HG02852 (cell line): ENCODE measurements at regions not wholly inside any gene's neighbourhood (a gene's known extent, or its start where the extent isn't known, plus 50 kb on each side); places are given as distances from the start of the nearest gene placed in this dataset.

Experiments
- ATAC-seq: cut with Tn5 transposase; IDR thresholded peaks from one replicate; pipeline ENCODE4 v1.9.1; 2021; ENCODE audit warnings: mild to moderate bottlenecking, moderate library complexity; ENCODE audit not compliant: unreplicated experiment

DNA sequence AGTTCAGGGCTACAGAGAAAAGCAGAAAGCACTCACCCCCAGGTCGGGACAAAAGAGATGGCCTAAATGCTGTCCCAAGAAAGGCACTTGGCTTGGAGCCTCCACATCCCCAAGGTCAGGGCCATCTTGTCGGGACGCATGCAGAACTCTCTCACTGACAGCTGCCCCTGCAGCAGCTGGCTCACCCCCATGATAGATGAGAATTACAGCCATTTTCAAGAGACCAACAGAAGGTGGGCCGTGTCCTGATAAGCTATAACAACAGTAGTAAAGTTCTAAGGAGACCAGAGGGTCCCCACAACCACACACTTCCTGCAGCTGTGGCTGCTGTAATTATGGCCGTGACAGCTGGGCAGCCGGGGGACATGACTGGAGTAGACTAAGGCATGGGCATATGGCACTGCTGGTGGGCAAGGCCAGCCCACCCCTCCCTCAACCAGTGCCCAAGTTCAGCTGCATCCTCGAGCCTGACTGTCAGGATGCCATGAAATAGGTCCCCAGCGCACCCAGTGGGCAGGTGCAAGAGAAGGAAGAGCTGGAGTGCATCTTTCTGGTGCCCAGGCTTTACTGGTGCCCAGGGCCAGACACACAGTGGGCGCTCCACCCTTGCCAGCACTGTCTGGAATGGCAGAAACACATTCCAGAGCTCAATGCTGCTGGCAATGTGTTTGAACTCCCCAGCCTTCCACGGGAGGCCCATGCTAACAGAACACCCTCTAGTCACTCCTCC is 436.7 kb upstream of the ZNF507 start:
- no peak for ATAC-seq

DNA sequence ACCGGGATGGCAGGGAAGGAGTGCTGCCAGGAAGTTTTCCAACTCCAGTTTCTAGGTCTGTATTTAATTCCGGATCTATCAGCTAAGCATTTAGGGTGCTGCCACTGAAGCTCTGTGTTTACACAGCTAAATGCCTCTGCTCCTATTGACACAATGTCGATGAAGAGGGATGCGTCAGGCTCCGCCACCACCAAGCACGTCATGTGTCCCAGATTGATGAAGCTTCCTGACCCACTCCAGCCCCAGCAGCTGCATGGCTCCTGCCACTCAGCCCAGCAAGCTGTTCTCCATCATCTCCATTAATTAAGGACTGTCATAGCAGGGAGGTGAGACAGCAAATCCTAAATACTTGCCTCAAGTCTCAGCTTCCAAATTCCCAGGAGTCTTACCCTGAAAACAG is 435.2 kb upstream of the ZNF507 start:
- ATAC-seq, result no peak

DNA sequence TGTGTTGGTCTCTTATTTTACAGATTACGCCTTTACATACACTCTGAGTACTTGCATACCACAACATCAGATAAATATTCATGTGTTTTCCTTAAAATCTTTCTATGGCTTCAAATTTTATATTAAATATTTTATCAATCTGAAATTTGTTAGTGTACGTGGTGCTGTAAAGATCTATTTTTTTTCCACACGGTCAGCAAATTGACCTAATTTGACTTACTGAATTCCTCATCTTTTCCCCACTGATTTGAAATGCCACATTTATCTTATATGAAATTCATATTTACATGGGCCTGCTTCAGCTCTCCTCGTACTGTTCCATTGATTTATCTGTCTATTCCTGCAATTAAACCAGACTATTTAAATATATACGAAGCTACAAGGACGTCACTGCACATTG is 433.8 kb upstream of the ZNF507 start:
- ATAC-seq, result no peak

DNA sequence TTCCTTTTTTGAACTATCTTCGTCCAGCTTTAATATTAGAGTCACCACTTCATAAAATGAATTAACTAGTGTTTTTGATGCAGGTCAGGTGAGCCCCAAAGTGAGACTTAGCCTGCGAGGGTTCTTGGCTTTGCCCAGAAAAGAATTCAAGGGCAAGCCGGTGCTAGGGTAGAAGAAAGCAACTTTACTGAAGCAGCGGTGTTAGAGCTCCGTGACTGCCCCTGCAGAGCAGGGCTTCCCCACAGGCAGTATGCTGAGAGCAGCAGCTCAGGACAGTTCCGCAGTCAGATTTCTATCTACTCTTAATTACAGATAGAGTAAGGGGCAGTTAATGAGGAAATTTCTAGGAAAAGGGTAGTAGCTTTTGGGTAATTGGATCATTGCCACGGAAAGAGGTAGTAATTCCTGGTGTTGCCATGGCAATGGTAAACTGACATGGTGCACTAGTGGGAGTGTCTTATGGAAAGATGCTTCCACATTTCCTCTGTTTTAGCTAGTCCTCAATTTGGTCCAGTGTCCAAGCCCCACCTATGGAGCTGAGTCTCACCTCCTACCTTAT is 432.2 kb upstream of the ZNF507 start:
- no peak for ATAC-seq

DNA sequence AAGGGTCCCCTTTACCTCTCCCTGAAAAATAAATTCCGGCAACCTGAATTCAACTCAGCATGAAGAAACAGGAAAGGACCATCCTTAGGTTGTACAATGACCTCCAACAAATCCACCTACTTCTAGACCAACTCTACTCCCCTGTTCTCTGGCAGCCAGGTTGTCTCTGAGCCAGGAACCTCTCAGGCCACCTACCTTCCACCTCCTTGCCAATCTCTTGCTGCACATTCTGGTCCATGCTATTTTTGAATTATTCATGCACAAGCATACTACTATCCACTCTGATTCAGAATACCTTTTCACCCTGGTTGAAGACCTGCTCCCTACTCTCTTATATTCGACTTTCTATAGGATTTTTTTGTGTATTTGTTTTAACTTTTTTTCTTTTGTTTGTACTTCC is 415.0 kb upstream of the ZNF507 start:
- no peak for ATAC-seq

DNA sequence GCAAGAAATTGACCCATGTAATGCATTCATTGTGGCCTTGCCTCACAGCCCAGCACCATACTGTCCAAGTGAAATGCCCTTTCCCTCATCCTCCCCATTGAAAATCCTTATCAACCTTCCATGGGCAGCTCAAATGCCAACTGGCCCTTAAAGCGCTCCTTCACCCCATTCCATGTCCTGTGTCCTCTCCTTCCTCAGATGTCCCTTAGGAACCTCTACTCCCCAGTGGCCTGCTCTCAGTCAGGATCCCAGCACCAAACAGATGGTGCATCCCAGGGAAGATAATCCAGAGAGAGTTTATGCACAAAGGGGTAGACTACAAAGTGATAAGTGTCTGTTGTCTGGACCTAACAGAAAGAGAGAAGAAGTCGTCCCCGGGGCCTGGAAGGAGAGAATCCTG is 407.4 kb upstream of the ZNF507 start:
- ATAC-seq, result no peak

DNA sequence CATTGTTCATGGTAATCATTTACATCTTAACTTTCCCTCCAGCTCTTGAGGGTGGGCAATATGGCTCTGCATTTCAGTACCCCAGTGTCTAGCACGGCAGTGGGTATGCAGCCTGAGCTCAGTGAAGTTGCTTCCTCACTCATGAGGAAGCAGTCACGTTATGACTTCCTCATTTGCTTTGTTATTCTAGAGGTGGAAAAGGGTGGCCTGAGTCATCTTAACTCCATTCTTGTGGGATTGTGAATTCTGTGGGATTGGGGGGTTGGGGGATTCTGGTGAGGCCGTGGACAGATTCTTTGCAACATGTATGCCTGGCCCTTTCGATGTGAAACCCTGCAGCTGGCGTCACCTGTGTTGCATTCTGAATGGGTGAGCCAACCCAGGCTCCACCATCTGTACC is 406.7 kb upstream of the ZNF507 start:
- no peak for ATAC-seq

DNA sequence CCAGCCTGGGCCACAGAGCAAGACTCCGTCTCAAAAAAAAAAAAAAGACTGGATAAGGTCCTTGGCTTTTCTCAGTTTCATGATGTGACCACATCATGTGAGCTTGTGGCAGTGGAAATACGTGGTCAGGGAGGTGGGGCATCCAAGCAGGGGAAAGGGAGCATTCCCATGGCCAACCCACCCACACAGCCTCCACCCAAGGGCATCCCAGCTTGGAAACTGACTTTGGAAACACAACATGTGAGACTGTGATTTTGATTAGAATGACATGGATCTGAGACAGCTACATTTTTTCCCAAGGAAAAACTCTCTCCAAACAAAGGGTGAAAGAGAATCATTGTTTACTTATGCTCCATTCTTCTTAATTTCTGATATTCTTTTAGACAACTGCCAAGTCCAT is 405.0 kb upstream of the ZNF507 start:
- no peak for ATAC-seq

DNA sequence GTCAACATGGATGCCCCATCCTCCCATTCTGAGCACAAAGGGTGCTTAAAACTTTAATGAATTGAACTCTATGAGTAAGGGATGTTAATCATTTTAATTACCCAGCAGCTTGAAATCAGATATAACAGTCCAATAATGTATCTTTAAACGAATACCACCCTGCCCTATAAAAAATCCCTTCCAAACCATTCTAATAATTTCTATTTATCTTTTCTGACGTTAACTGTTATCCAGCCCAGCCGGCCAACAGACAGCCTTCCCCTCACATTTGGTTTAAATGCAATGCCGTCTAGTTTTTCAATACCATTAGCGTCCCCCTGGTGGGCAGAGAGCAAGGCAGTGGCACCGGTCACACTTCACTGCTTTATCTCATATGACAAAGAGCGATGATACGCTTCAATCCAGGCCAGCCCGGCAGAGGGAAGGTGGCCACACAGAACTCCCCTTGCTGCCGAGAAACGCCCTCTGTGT is 402.2 kb upstream of the ZNF507 start:
- ATAC-seq, result no peak

DNA sequence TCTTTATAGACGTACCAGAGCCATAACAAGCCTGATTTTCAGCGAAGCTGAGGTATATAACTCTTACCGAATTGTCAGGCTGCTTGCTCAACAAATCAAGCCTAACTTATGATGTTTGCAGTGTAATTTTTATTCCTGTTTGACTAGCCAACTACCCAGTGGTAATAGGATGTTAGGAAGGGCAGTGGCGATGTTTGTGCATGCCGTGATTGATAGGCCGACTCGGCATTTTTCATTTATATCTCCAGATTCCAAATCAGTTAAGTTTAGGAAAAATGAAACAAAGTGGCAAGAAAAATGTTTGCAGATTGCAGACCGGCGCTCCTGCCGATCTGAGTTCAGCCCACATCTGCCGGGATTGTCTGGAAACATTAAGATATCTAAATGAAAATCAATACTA is 401.6 kb upstream of the ZNF507 start:
- ATAC-seq, result no peak

DNA sequence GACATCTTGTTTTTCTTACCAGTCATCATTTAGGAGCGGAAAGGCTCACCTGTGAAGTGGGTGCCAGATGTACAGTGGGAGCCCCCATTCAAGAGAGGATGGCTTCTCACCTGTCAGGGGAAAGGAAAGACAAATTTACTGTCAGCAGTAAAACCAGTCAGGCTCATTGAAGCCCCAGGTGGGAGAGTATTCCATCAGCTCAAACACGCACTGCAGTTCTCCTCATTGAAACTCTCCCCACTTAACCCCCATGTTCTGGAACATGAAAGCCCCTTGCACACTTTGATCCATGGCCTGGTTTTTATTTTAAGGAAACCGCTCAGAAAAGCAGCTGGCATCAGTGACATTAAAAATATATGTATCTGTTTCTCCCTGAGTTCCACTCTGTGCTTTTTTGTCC is 401.1 kb upstream of the ZNF507 start:
- no peak for ATAC-seq

DNA sequence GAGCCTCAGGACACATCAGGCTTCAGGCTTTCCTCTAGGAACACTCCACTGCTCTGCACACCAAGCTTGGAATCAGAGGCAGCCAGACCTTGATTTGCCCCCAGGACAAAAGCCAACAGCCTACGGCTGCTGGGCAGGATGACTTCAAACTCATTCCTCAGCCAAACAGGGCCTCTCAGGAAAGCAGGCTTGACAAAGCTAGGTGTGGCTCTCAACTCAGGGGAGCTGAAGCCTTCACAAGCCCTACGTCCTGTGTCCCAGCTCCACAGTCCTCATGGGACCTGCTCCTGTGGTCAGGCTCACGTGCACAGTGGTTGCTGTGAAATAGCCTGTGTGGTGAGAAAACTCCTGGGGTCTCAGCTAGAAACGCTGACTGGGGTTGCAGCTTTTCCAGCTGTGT is 398.9 kb upstream of the ZNF507 start:
- ATAC-seq, result no peak

DNA sequence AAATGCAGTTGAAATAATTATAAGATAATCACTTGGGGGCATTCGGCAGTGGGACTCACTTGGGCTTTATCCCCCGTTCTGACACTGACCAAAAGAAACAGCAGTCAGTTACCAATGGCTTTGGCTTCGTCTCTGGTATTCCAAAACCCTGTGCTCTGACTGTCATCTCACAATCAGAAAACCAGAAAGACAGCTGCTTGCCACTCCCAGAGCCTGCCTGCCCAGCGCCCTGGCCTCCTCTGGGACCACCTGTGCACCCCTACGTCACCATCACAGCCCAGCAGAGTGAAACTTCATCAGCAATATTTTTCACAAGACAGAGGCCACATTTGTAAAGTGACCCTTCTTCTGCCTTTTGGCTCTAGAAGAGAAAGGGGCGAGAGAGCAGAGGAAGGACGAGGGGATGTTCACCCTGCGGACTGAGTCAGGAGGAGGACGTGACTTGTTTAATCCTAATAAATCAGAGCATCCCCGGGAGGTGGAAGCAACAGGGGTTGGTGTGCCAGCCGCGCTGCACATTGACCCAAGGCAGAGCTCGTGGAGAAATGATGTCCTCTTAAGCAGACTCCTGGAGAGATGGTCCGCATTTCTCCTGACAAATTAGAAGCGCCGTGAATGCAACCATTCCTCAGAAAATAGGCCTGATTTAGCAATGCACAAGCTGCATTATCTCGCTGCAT is 397.8 kb upstream of the ZNF507 start:
- ATAC-seq, result no peak

DNA sequence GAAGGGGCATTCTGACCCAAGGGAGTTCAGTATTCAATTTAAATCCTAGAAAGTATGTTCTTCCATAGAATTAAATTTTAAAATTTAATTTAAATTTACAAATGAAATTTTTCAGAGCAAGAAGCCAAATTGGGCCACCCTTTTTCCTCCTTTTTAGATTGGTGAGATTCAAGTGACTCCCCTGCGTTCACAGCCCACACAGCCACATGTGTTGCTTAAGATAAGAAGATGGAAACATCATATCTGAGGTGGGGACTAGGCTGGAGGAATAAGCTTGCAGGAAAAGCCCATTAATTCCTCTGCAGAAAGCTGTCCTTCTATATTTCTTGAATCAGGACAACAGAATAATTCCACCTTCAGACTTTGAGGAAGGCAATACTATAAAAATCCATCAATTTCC is 392.7 kb upstream of the ZNF507 start:
- ATAC-seq, result no peak

DNA sequence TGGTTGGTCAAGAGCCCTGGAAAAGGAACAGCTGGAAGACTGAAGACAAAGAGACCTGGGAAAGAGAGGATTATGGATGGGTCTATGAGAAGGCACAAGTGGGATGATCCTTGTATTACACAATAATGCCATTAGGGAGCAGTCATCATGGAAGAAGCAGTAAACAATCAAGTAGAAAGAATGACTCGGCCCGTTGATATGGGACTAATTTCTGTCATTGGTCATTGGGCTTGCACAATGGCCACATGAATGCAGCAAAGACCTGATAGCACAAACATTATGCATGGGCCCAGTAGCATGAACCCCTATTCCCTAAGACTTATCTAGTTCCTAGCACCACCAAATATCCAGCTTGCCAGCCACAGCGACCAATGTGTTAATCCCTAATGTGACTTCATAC is 390.3 kb upstream of the ZNF507 start:
- no peak for ATAC-seq

DNA sequence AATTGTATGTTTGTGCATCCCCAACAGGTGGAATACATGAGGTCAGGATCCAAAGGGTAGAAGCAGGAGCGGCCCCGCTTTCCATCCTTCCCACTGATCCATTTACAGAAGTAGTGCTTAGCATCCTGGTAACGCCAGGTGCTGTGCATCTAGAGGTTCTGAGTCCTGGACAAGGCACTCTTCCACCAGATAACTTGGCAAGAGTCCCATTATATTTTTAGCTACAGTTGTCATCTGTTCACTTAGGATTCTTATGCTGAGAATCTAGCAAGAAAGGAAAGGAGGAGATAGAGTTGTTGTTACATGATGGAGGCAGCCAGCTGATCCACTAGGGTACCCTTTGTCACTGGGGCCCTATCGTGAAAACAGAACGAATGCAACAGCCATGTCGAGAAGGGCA is 389.5 kb upstream of the ZNF507 start:
- no peak for ATAC-seq

DNA sequence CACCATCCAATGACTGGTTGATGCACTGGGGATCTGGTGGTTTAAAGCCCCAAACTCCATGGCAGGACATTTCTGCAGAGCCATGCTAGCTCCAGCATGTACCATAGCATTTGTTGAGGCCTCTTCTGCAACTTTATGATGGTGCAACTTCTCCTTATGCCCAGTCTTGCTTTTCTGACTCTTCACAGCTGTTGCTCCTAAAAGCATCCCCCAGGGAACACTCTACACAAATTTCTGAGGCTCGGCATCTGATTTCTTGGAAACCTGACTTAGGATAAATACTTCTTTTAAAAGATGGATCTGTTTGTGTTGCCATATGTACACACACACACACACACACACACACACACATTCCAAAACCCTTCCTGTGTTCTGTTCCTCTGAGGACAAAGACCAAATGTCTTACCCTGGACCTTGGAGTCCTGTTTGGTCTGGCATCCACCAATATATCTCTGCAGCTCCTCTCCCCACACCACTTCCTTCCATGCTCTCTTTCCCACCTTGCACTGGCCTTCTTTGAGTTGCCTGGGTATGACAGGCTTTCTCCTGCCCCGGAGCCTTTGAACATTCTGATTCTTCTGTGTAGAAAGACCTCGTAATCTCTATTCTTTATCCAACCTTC is 388.5 kb upstream of the ZNF507 start:
- ATAC-seq, result no peak

DNA sequence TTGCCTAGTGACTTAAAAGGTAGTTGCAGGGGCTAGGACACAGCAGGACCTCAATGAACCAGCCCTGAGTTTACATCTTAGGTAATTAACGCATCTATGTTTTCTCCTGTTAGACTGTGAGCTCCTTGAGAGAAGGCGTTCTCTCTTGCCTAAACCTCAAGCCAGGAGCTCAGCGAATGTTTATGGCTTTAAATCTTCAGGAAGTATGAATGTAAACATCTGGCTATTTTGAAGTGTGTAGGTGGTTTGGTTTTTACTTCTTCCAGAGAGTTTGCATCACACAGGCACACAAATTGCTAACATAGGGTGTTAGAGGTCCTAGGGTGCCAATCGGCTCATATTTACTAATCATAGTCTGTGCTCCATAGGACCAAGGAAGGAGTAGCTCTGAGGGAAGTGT is 387.7 kb upstream of the ZNF507 start:
- ATAC-seq, result no peak

DNA sequence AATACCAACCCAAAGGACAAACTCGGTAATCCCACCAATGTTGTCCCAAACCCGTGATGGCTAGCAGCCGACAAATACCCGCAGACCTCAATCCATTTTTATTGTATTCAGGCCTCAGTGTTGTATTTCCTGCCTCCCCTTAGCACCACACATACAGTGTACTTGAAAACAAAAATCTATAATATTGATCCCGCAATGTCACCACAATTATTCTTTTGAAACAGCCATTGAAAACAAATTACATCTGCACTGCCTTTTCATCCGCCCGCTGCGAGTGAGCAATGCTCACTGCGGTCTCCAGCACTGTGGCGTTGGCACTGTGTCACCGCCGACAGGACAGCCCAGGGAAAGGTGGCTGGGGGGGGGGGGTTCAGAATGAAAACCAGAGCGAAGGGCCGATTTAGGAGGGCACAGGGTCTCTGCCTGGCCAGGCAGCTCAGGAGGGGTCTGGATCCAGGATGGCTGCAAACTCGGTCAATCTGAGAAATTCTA is 385.8 kb upstream of the ZNF507 start:
- ATAC-seq, result no peak

DNA sequence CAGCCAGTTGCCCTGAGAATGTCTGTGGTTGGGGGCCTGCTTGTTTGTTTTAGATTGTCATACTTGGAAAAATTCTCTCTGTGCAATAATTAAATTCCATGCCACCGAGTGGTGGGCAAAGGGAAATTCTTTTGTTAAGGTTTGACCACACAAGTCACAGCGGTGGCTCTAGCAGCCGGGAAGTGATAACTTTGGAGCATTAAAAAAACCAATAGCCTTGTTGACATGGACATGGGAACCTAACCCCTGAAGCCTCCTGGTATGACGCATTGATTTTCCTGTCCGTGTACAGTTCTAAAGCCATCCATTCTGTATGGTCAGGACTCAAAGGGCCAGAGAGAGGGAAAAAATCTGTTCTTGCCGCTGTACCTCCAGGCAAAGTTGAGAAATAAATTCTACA is 384.9 kb upstream of the ZNF507 start:
- ATAC-seq, result no peak

DNA sequence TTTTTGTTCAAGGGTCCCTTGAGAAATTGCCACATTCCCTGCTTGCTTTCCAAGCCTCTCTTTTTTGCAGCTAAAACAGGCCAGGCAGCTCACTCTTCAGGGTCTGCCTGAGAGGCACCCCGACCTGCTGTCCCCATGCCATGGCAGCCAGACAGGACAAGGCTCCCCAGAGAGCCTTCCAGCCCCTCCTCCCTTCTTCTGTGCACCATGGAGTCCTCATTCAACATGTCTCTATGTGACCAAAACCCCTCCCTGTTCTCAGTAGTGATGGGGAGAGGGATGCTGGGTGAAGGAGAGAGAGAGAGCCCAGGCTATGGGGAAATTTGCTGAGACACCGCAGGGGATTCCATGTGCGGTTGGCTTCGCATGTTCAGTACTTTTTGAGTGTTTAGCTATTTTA is 384.2 kb upstream of the ZNF507 start:
- no peak for ATAC-seq

DNA sequence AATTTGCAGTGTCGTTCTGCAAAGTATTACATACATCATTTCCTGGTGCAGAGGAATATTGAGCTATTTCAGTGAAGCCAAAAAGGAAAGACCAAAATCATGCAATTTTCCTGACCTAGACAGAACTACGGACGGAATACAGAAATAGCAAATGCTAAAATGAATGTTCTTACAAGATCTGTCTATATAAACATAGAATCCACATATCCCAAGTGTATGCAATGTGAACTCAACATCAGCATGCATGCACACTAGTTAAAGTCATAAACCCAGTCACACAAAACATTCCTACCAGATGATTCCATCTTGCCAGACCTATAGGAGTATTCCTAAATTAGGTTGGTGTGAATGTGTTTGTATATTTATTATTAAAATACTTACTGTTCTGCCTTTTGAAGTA is 383.7 kb upstream of the ZNF507 start:
- ATAC-seq, result no peak
